Subcutaneous abdominal adipose tissue (tissue), 5 donors: ENCODE measurements at regions not wholly inside any gene's neighbourhood (a gene's known extent, or its start where the extent isn't known, plus 50 kb on each side); places are given as distances from the start of the nearest gene placed in this dataset.
A peak's percentile ranks its signal among the peaks of the same experiment; 100 is the strongest.
"Not testable (repeated sequence)": the region's sequence is repeated elsewhere in the genome, so short reads cannot be mapped to it uniquely, and the experiment has no call there.

ENCODE experiments used
- H3K27ac ChIP-seq: one replicate; pipeline ENCODE4 v1.7.0; 2013; ENCODE audit warnings: low read depth, mild to moderate bottlenecking, inconsistent platforms, low read length, moderate library complexity
- H3K27me3 ChIP-seq, 5 donors: one replicate each; pipeline ENCODE4 v1.7.0; 2013; ENCODE audit warnings: low read length in 5 of 5, inconsistent platforms in 1 of 5; ENCODE audit not compliant: control insufficient read depth in 5 of 5, insufficient read depth in 4 of 5
- H3K36me3 ChIP-seq, 5 donors: one replicate each; pipeline ENCODE4 v1.7.0; 2013; ENCODE audit warnings: low read length in 5 of 5; ENCODE audit not compliant: control insufficient read depth in 5 of 5, insufficient read depth in 5 of 5
- H3K4me1 ChIP-seq, 5 donors: one replicate each; pipeline ENCODE4 v1.7.0; 2013; ENCODE audit warnings: low read length in 5 of 5, mild to moderate bottlenecking in 3 of 5, moderate library complexity in 1 of 5; ENCODE audit not compliant: control insufficient read depth in 5 of 5, insufficient read depth in 5 of 5
- H3K4me3 ChIP-seq, 5 donors: one replicate each; pipeline ENCODE4 v1.7.0; 2013; ENCODE audit warnings: low read length in 5 of 5, low read depth in 1 of 5
- H3K9ac ChIP-seq, 5 donors: one replicate each; pipeline ENCODE4 v1.7.0; 2013; ENCODE audit warnings: low read length in 5 of 5, mild to moderate bottlenecking in 4 of 5, moderate library complexity in 3 of 5
- H3K9me3 ChIP-seq, 5 donors: one replicate each; pipeline ENCODE4 v1.7.0; 2013; ENCODE audit warnings: low read length in 5 of 5; ENCODE audit not compliant: control insufficient read depth in 5 of 5
- donor health status: healthy.
- donor health status: healthy.
- donor health status: healthy.
- donor health status: healthy.
- donor health status: healthy.

GRCh38 chr17:21573961-21574610 lies 118.2 kb upstream of the KCNJ18 start:
- peak overlapping the region; percentile 43 to 70 (median 59) for H3K4me3 ChIP-seq
- H3K27me3 ChIP-seq = peaks cover 0 to 6% (median 3%) of the 10 kb centered on the region in 5 donors
- H3K9me3 ChIP-seq = no peaks in the 10 kb centered on the region
- no peak overlapping the region for H3K27ac ChIP-seq
- no peaks in the 10 kb centered on the region for H3K36me3 ChIP-seq
- no peak overlapping the region for H3K9ac ChIP-seq
- peaks cover 0 to 7% (median 4%) of the 10 kb centered on the region in 5 donors for H3K4me1 ChIP-seq

GRCh38 chr17:21574611-21575255 lies 117.6 kb upstream of the KCNJ18 start:
- H3K27me3 ChIP-seq, H3K36me3 ChIP-seq, H3K9me3 ChIP-seq, H3K9ac ChIP-seq, H3K27ac ChIP-seq, H3K4me1 ChIP-seq: not testable (repeated sequence)
- peak overlapping the region; percentile 6 to 61 (median 53) for H3K4me3 ChIP-seq

- H3K4me1 ChIP-seq, H3K27me3 ChIP-seq, H3K4me3 ChIP-seq, H3K9me3 ChIP-seq, H3K9ac ChIP-seq, H3K27ac ChIP-seq, H3K36me3 ChIP-seq: not testable (repeated sequence)
These were observed 113.5 kb upstream of the KCNJ18 start for GRCh38 chr17:21578783-21579182.

GRCh38 chr17:21592774-21593173 lies 99.5 kb upstream of the KCNJ18 start:
- Histone ChIP-seq H3K27me3 (peaks cover 0 to 5% (median 2%) of the 10 kb centered on the region in 5 donors), H3K27ac (no peak overlapping the region), H3K36me3 (no peaks in the 10 kb centered on the region), H3K4me3 (no peak overlapping the region), H3K9me3 (no peaks in the 10 kb centered on the region), H3K9ac (no peak overlapping the region), H3K4me1 (no peaks in the 10 kb centered on the region)

- not testable (repeated sequence) for H3K27ac ChIP-seq, H3K9me3 ChIP-seq, H3K27me3 ChIP-seq, H3K4me1 ChIP-seq, H3K9ac ChIP-seq, H3K4me3 ChIP-seq, H3K36me3 ChIP-seq
These were observed 98.7 kb upstream of the KCNJ18 start for GRCh38 chr17:21593452-21594105.

- Histone ChIP-seq H3K9ac (no peak overlapping the region), H3K27me3 (peaks cover 0 to 10% (median 3%) of the 10 kb centered on the region in 5 donors), H3K27ac (no peak overlapping the region), H3K9me3 (no peaks in the 10 kb centered on the region), H3K4me1 (no peaks in the 10 kb centered on the region), H3K4me3 (no peak overlapping the region), H3K36me3 (no peaks in the 10 kb centered on the region)
These were observed 97.2 kb upstream of the KCNJ18 start for GRCh38 chr17:21595086-21595485.

GRCh38 chr17:21602176-21602575 lies 90.1 kb upstream of the KCNJ18 start:
- H3K9ac ChIP-seq = no peak overlapping the region
- H3K36me3 ChIP-seq = no peaks in the 10 kb centered on the region
- no peaks in the 10 kb centered on the region for H3K9me3 ChIP-seq
- H3K4me3 ChIP-seq = no peak overlapping the region
- H3K27ac ChIP-seq = no peak overlapping the region
- no peaks in the 10 kb centered on the region for H3K4me1 ChIP-seq
- peaks cover 0 to 4% (median 3%) of the 10 kb centered on the region in 5 donors for H3K27me3 ChIP-seq

GRCh38 chr17:21603292-21603691 lies 89.0 kb upstream of the KCNJ18 start:
- not testable (repeated sequence) for H3K9ac ChIP-seq, H3K27ac ChIP-seq, H3K4me3 ChIP-seq, H3K27me3 ChIP-seq, H3K4me1 ChIP-seq, H3K9me3 ChIP-seq, H3K36me3 ChIP-seq

GRCh38 chr17:21611443-21611842 lies 80.9 kb upstream of the KCNJ18 start:
- not testable (repeated sequence) for H3K9ac ChIP-seq, H3K4me3 ChIP-seq, H3K9me3 ChIP-seq, H3K36me3 ChIP-seq, H3K4me1 ChIP-seq, H3K27ac ChIP-seq, H3K27me3 ChIP-seq
